ENCODE measurements at regions not wholly inside any gene's neighbourhood (a gene's known extent, or its start where the extent isn't known, plus 50 kb on each side); places are given as distances from the start of the nearest gene placed in this dataset.

GRCh38 chr20:17809362-17810061 lies 109.7 kb downstream of the BANF2 start (continued):
- TF ChIP-seq ZNF83 (CRISPR knock-in tag; IDR thresholded peaks at IDR 0.05; ENCODE audit: borderline replicate concordance) = 0 out of 2 replicates have a peak, but pooled peaks have one; percentile 49
- TF ChIP-seq ZNF33B (CRISPR knock-in tag; IDR thresholded peaks at IDR 0.05) = 0 out of 2 replicates have a peak, but pooled peaks have one; percentile 48
- no peak for TF ChIP-seq YEATS2 (CRISPR knock-in tag; IDR thresholded peaks at IDR 0.05; ENCODE audit: borderline replicate concordance)
- no peak for TF ChIP-seq RAD51 (IDR thresholded peaks at IDR 0.05; ENCODE audit: borderline replicate concordance)
- TF ChIP-seq, protein P1, sequence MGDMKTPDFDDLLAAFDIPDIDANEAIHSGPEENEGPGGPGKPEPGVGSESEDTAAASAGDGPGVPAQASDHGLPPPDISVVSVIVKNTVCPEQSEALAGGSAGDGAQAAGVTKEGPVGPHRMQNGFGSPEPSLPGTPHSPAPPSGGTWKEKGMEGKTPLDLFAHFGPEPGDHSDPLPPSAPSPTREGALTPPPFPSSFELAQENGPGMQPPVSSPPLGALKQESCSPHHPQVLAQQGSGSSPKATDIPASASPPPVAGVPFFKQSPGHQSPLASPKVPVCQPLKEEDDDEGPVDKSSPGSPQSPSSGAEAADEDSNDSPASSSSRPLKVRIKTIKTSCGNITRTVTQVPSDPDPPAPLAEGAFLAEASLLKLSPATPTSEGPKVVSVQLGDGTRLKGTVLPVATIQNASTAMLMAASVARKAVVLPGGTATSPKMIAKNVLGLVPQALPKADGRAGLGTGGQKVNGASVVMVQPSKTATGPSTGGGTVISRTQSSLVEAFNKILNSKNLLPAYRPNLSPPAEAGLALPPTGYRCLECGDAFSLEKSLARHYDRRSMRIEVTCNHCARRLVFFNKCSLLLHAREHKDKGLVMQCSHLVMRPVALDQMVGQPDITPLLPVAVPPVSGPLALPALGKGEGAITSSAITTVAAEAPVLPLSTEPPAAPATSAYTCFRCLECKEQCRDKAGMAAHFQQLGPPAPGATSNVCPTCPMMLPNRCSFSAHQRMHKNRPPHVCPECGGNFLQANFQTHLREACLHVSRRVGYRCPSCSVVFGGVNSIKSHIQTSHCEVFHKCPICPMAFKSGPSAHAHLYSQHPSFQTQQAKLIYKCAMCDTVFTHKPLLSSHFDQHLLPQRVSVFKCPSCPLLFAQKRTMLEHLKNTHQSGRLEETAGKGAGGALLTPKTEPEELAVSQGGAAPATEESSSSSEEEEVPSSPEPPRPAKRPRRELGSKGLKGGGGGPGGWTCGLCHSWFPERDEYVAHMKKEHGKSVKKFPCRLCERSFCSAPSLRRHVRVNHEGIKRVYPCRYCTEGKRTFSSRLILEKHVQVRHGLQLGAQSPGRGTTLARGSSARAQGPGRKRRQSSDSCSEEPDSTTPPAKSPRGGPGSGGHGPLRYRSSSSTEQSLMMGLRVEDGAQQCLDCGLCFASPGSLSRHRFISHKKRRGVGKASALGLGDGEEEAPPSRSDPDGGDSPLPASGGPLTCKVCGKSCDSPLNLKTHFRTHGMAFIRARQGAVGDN (CRISPR knock-in tag; IDR thresholded peaks at IDR 0.05) = peak; percentile 62
- peak; percentile 24 for TF ChIP-seq ZEB1 (IDR thresholded peaks at IDR 0.05; ENCODE audit: insufficient replicate concordance, low read depth)
- no peak for TF ChIP-seq ETV6 (CRISPR knock-in tag; conservative IDR thresholded peaks at IDR 0.05)
- TF ChIP-seq ZBTB20 (CRISPR knock-in tag; IDR thresholded peaks at IDR 0.05; ENCODE audit: borderline replicate concordance, low read depth) = no peak
- TF ChIP-seq, protein P2, sequence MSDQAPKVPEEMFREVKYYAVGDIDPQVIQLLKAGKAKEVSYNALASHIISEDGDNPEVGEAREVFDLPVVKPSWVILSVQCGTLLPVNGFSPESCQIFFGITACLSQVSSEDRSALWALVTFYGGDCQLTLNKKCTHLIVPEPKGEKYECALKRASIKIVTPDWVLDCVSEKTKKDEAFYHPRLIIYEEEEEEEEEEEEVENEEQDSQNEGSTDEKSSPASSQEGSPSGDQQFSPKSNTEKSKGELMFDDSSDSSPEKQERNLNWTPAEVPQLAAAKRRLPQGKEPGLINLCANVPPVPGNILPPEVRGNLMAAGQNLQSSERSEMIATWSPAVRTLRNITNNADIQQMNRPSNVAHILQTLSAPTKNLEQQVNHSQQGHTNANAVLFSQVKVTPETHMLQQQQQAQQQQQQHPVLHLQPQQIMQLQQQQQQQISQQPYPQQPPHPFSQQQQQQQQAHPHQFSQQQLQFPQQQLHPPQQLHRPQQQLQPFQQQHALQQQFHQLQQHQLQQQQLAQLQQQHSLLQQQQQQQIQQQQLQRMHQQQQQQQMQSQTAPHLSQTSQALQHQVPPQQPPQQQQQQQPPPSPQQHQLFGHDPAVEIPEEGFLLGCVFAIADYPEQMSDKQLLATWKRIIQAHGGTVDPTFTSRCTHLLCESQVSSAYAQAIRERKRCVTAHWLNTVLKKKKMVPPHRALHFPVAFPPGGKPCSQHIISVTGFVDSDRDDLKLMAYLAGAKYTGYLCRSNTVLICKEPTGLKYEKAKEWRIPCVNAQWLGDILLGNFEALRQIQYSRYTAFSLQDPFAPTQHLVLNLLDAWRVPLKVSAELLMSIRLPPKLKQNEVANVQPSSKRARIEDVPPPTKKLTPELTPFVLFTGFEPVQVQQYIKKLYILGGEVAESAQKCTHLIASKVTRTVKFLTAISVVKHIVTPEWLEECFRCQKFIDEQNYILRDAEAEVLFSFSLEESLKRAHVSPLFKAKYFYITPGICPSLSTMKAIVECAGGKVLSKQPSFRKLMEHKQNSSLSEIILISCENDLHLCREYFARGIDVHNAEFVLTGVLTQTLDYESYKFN (CRISPR knock-in tag; conservative IDR thresholded peaks at IDR 0.05) = 0 out of 2 replicates have a peak, but pooled peaks have one; percentile 3
- TF ChIP-seq ZSCAN25 (CRISPR knock-in tag; IDR thresholded peaks at IDR 0.05) = peak; percentile 60; the same call in 1 of the 2 replicates
- peak; percentile 61; the same call in 1 of the 2 replicates for TF ChIP-seq IRF9 (CRISPR knock-in tag; IDR thresholded peaks at IDR 0.05; ENCODE audit: borderline replicate concordance)
- peak; percentile 38; the same call in 1 of the 2 replicates for TF ChIP-seq ZNF501 (CRISPR knock-in tag; IDR thresholded peaks at IDR 0.05)
- TF ChIP-seq ZNF34 (CRISPR knock-in tag; IDR thresholded peaks at IDR 0.05; ENCODE audit: borderline replicate concordance) = no peak
- TF ChIP-seq BCL3 (CRISPR knock-in tag; IDR thresholded peaks at IDR 0.05) = 0 out of 2 replicates have a peak, but pooled peaks have one; percentile 23
- TF ChIP-seq ZNF766 (CRISPR knock-in tag; IDR thresholded peaks at IDR 0.05; ENCODE audit: borderline replicate concordance) = peak; percentile 93; the same call in 1 of the 2 replicates
- TF ChIP-seq SAP130 (CRISPR knock-in tag; IDR thresholded peaks at IDR 0.05; ENCODE audit: low read depth) = 0 out of 2 replicates have a peak, but pooled peaks have one; percentile 15
- peak; percentile 98 for TF ChIP-seq TEAD3 (CRISPR knock-in tag; optimal IDR thresholded peaks at IDR 0.05; ENCODE audit: borderline replicate concordance)
- TF ChIP-seq, protein P3, sequence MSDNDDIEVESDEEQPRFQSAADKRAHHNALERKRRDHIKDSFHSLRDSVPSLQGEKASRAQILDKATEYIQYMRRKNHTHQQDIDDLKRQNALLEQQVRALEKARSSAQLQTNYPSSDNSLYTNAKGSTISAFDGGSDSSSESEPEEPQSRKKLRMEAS (IDR thresholded peaks at IDR 0.05) = peak; percentile 44; the same call in 1 of the 2 replicates

All from HepG2 (cell line).